ENCODE measurements at regions not wholly inside any gene's neighbourhood (a gene's known extent, or its start where the extent isn't known, plus 50 kb on each side); places are given as distances from the start of the nearest gene placed in this dataset.

DNA sequence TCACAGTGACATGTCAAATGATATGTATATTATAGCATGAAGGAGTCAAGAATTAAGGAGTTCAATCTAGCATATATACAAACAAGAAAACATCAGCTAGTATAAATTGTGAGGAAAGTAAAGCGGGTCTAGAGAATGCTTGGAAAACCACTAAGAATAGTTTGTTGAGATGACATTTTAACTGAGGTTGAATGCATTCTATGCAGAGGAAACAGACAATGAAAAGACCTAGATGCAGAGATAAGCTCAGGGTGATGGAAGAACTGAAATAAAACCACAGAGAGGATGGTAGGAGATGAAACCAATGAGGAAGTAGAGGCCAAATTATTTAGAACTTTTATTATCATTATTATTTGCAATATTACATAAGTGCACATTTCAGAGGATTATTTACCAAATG, 803.6 kb upstream of the FANCL start:
- DNase-seq (ENCODE audit: low spot score) (no peak), FAIRE-seq (no peak)

DNA sequence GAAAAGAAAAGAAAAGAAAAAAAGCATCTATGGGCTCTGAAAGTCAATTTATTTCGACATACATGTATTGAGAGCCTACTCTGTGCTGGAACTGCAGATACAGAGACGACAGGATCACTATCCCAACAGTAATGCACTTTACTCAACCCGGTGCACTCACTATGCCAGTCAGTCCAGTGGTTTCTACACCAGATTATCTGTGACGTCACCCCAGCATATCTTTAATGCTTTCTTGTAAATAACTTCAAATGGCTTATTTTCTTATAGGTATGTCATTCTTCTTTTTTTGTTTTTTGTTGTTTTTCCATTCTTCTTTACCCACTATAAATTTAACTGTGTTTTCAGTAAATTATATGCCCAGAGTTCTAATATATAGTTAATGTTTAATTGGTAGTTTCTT, 800.0 kb upstream of the FANCL start:
- no peak for FAIRE-seq

DNA sequence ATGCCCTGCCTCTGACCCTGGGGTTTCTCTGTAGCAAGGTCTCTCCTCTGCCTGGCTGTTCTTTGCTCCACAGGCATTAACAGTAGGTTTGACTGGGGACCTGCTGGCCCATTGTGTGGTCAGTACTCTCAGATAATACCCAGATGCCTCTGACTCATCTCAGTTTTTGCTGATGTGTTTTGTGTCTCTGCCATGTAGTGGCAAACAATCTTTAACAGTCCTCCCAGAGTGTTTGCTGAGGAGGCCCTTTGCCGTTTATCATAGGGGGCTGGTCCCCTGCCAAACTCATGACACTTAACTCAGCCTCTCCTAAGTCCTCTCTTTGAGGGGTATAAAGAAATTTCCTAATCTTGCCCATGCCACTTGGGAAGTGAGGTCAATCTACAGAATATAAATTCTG, 793.7 kb upstream of the FANCL start:
- DNase-seq (ENCODE audit: low spot score) (no peak), FAIRE-seq (no peak)

More for the DNA sequence above, 800.0 kb upstream of the FANCL start:
- DNase-seq (ENCODE audit: low spot score): no peak

DNA sequence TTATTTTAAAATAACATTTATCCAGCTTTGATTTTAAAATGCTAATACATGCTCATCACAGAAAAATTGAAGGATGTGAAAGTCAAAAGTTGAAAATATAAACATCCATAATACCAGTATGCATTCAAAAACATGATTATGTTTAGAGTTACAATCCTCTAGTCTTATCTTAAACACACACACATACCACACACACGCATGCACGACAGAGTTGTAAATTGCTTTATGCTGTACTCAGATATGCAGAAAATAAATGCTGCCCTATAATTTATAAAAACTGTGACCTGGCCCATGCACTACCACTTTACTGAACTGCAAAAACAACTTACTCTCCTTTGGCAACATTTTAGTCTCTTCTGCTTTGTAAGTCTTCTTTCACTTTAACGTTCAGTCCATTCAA, 793.0 kb upstream of the FANCL start:
- no peak for FAIRE-seq
- no peak for DNase-seq (ENCODE audit: low spot score)

DNA sequence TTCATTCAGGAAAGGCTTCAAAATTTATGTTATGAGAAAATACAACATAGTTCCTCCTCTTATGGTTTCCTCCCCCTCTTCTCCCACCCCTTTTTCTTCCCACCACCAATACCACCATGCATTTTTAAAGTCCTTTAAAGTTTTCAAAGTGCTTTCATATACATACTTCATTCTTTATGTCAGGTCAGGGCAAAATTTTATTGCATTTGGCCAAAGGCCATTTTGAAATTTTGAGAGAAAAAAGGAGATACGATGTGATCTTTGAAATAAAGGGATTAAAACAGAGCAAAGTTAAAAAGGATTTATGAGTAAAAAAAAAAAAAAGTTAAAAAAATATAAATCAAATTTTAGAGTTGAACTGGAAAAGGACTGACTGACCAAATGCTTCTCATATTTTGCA, 792.5 kb upstream of the FANCL start:
- no peak for DNase-seq (ENCODE audit: low spot score)
- no peak for FAIRE-seq

DNA sequence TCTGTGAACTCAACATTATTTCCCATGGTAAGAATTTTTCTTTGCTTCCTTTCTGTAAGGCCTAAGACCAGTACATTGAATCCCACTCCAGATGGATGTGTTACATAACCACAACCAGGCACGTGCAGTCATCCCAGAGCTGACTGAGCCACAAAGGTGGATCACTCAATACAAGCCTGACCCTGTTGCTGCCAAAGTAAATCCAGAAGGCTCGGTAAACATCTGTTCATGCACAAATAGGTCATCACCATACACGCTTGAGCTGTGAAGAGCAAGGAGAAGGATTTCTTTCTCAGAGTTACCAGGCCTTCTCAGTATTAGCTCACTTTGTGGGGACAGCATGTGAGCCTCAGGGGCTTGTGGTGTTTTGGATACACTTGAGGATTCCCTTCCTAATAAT, 791.4 kb upstream of the FANCL start:
- FAIRE-seq (no peak), DNase-seq (ENCODE audit: low spot score) (no peak)

DNA sequence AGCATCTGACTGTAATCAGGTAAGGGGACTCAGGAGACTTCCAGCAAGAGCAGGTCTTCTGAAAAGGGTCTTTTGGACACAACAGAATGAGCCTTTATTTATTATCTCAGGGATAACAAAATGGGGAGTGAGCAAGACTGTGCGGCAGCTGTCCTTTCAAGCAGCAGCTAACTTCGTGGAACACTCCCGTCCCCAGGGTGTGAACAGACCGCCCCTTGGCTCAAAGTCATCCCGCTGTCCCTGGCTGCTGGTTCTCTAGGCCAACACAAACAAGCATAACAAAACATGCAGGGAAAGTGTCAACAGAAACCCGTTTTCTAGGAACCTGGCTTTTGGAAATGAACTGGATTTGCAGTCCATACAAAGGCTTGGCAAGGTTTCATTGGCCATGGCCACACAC, 787.9 kb upstream of the FANCL start:
- FAIRE-seq (no peak), DNase-seq (ENCODE audit: low spot score) (no peak)

DNA sequence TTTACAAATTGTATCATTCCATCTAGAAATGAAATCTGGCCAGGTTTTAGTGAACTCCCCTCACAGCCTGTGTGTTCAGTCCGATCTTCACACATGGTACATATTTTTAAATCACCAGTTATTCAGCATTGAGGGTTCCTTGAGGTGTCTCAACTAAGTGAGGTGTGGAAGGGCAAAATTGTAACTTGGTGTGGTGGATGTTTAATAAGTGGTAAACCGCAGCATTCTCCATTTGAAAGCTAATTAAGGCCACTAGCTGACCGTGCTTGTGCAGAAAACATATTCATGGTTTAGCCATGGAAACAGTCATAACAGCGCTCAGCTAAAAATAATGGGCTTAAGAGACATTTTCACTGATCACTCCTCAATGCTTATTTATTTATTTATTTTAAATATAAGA, 786.2 kb upstream of the FANCL start:
- DNase-seq (ENCODE audit: low spot score): no peak
- no peak for FAIRE-seq

DNA sequence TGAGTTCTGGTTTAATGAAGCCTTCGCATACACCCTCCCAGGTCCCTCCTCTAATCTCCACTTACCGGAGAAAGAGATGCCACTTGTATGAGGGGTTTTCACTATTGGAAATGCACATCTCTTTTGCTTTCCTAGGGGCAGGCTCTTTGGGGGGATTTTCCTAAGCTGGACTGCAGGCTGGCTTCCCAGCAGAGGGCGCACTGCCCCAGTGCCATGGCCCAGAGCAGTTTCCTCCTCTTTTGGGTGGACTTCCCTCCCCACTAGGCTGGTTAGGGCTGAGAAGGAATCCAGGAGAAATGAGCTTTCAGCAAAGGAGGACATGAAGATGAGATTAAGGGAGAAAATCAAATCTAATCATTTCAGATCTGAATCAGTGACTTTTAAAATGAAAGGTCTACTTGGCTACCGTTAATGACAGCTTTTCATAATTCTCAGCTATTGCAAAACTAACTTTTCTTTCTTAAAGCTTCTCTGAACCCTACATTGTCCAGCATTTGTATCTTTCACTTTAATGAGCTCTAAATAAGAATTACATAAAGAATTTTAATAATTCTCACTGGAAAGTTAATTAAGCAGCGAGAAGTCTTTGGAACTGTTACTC, 784.1 kb upstream of the FANCL start:
- DNase-seq (ENCODE audit: low spot score) (peak; percentile 5), FAIRE-seq (no peak)

DNA sequence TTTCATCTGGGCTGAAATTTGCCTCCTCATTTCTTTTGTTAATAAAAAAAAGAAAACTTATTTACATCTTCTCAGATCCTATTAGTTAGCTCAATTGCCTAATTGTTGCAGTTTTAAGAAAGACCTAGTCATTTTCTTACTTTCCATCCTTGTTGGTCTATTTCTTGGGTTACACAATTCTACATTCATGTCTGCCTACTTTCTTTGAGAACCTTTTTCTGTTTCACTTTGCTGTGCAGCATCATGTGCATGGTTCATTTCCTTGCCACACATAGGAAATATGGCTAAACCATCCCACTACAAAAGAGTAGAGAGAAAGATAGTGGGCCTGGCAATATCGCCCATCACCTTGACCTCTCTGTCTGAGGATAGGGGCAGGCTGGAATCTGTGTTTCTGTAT, 780.7 kb upstream of the FANCL start:
- no peak for FAIRE-seq

DNA sequence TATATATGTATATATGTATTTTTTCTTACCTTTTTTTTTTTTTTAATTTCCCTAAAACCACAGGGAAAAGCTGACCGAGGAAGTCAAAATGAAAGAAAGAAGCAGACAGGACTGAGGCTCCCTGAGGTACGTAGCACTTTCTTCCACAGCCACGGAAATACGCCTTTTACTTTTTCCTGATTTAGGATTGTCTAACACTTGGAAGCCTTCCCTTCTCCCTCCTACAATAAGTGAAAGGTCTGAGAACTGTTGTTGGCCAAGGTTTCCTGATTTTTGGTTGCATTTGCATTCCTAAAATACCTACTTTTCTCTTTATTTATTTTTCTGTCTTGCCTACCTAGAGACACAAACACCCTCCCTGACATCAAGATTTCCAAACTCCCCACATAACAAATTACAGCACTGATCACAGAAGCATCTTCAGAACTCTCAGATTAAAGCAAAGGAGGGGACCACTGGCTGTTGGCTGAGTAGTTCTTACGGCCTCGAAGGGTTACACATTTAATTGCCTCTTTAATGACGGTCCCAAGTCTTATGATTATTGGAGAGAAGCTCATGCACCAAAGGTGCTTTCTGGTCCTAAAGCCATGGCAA, 778.5 kb upstream of the FANCL start:
- no peak for FAIRE-seq
- no peak for DNase-seq (ENCODE audit: low spot score)

More for the DNA sequence above, 780.7 kb upstream of the FANCL start:
- DNase-seq (ENCODE audit: low spot score): no peak

DNA sequence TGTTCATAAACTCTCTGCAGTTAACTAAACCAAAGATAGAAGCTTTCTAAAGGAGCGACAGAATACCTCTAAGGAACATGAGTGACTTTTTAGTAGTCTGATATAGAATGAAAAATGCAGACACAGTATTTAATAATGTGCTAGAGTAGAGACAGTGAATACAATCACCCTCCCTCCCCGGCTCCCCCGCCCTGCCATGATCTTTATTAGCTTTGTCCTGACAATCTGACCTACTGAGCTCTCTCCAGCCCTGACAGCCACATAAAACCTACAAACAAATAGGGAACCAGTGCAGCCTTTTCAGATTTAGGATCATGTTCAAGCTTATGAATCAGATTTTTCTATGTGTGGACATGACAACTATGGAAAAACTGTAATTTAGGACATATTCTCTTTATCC, 777.6 kb upstream of the FANCL start:
- no peak for DNase-seq (ENCODE audit: low spot score)
- no peak for FAIRE-seq

DNA sequence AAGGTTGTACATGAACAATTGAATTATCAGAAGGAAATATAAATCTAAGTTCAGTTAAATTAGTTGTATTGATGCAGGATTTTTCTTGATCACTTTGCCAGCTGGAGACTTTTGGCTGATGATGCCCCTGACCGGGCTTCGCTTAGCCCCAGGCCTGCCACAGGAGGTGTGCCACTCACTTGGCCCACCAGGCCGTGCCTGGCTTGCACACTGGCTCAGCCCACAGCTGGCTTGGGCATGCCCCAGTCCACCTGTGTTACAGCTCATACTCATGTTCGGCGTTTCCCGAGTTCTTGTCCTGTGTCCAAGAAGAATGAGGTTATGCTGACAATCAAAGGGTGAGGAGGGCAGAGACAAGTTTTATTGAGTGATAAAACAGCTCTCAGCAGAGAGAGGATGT, 773.9 kb upstream of the FANCL start:
- DNase-seq (ENCODE audit: low spot score) (no peak), FAIRE-seq (no peak)

DNA sequence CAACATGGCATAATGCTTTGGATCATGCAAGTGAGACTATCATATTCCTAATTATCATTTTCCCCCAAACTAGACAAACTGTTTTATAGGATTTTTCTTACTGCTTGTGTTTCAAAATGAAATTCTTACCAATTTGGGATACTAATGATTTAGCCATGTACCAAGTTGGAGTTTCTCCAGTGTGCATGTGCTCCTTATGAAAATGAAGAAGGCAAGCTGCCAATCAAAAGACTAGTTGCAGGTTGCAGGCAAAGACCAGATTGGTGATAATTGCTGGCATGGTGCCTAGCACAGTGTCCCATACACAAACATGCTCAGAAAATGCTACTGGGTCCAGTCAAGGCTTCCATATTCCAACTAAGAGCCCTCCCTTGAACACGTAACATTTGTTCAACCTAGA, 771.8 kb upstream of the FANCL start:
- FAIRE-seq (no peak), DNase-seq (ENCODE audit: low spot score) (no peak)

DNA sequence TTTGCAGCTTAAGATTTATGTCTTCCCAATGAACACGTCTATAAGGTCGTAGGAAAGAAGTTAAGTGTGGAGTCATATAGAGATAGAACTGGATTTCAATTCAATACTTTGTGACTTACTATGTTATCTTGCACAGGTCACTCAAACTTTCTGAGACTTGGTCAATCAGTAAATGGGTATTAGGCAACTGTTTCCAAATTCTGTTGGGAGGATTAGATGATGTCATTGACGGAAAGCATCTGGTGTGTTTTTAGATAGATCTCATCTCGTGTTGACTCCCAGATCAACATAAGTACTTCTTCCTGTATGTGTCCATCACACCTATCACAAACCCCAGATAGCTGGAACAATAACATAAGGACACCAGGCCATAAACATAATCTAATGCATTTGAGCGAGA, 771.1 kb upstream of the FANCL start:
- FAIRE-seq: no peak
- DNase-seq (ENCODE audit: low spot score): no peak

DNA sequence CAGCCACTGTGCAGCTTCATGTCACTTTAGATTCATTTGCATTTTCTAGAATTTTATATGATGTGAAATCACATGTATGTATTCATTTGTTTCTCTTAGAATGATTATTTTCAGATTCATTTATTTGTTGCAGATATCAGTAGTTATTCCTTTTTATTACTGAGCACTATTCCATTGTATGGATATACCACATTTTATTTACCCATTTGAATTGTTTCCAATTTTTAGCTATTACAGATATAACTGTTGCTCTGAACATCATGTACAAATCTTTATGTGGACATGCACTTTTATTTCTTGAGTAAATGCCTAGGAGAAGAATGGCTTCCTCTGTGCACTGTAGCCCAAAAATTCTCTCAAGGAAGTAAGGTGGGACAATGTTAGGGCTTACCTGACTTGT, 767.8 kb upstream of the FANCL start:
- FAIRE-seq: no peak
- no peak for DNase-seq (ENCODE audit: low spot score)

DNA sequence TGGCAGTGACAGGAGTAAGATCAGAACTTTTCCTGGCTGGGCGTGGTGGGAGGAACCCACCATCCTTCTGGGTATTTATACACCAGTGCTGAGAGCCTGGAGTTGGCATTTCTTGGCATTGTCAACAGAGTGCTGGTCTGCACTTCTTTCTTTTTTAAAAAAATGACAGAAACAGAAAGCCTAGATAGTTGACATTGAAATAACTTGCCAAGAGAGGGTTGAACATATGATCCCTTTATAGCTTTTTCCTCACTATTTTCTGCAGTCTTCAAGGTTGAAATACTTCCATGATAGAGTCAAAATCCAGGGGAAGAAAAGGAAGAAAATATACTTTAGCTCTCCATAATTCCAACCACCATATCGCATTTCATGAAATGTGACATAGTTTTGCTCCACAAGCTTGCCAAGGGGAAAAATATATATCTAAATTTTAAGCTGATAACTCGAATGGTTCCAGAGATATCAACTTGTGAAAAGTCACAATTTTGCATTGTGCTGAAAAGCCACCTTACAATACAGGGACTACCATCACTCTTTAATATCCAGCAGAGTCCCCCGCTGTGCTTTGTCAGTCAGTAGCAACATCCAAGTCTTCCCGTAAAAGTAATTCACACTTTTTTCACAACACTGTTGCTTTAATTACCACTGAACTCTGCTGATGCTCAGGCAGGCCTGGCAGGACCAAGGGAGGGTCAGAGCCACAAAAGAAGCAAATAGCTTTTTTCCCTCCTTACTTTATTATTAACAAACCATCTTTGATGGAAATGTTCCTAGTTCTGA, 764.9 kb upstream of the FANCL start:
- FAIRE-seq (no peak), DNase-seq (ENCODE audit: low spot score) (no peak)

DNA sequence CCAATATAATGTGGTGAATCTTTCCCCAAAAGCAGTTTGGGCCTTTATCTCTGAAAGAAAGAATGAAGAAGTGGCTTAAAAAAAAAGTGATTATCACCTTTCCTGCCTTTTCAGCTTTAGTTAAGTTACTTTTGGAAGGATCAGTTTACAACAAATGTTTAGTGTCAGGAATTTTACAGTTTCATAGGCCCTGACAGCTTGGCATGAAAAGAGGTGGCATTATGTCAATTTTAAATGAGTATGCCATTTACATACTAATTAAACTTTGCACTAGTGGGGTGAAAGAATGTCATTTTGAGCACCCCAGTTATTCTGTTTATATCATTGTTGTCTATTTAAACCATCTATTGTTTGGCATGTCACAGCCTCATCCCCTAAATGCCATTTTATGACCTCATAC, 763.5 kb upstream of the FANCL start:
- no peak for FAIRE-seq
- no peak for DNase-seq (ENCODE audit: low spot score)

DNA sequence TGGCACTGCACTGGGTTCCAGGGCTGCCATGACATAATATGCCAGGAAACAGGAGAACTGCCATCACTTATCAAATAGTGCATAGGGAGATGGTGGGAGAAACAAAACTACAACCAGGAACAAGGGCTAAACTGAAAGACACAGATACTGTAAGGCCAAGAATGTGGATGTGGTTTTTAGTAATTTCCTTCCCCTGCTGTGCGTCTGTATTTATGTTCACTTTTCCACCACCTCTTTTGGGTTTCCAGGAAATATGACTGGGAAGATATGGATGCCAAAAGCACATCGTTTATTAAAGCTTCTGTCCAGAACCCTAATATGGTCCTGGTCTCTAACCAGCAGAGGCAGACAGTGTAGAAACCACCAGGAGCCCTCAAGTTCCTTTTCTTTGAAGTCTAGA, 759.7 kb upstream of the FANCL start:
- FAIRE-seq (no peak), DNase-seq (ENCODE audit: low spot score) (no peak)

DNA sequence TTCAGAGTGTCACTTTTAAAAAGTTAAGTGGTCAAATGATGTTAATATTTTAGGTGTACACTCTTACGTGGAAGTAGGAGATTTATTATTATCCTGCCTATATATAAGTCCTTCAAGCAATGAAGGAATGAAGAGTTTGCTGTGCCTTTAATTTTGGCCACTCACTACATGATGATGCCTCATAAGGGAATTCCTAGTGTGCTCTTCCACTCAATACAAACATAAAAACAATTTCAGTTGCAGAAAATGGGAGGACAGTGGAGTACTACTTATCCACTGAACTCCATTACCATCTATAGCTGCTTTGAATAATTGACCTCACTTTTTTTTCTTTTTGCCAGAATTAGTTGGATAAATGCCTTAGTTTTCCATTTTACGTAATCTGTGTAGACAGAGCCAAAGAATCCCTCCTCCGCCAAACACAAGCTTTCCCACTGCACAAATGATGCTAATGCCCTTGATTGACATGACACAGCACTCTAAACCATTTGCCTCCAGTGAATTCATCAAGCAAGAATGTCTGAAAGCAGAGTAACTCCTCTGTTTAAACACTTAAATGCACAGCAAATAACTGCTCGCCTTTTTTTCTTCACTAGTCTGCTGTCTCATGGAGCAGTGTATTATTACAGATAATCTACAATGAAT, 751.1 kb upstream of the FANCL start:
- DNase-seq (ENCODE audit: low spot score): no peak
- FAIRE-seq: no peak

DNA sequence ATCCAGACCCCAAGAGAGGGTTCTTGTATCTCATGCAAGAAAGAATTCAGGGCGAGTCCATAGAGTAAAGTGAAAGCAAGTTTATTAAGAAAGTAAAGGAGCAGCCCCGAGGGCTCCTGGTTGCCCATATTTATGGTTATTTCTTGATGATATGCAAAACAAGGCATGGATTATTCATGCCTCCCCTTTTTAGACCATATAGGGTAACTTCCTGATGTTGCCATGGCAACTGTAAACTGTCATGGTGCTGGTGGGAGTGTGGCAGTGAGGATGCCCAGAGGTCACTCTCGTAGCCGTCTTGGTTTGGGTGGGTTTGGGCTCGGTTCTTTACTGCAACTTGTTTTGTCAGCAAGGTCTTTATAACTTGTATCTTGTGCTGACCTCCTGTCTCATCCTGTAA, 750.2 kb upstream of the FANCL start:
- DNase-seq (ENCODE audit: low spot score): no peak

DNA sequence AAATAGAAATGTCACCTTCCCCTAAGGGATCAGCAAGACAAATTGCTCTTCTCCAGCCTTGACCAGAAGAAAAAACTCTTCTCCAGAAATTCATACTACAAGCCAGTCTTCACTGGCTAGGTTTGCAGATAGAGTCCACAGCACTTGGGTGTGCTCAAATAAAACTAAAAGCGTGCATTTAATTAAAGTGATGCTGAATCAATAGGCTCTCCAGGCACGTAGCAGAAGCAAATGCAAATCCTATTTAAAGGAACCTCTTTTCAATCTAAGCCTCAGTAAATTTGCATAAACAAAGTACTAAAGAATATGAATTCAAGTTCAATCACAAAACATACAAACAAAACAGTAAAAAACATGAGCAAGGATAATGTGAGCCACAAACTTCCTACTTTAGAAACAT, 744.4 kb upstream of the FANCL start:
- FAIRE-seq: no peak
- DNase-seq (ENCODE audit: low spot score): no peak

More for the DNA sequence above, 750.2 kb upstream of the FANCL start:
- FAIRE-seq: no peak

DNA sequence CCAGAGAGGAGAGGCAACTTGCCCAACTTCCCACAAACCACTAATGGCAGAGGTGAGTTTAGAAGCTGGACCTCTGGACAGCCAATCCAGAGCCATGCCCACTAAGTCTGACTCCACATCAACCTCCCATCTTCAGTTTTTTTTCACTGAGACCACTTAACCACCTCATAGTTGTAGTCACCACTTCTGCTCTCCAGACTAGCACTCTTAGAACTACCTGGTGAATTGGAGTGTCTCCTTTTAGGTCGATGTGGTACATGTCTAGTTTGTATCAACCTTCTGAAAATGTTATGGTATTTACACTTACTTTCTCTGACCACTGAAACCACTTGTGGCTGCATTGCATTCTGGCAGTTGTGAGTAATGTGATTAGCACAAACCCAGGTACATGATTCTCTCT, 743.6 kb upstream of the FANCL start:
- no peak for DNase-seq (ENCODE audit: low spot score)
- FAIRE-seq: no peak
